GM19351 (cell line): ENCODE measurements at regions not wholly inside any gene's neighbourhood (a gene's known extent, or its start where the extent isn't known, plus 50 kb on each side); places are given as distances from the start of the nearest gene placed in this dataset.
A peak's percentile ranks its signal among the peaks of the same experiment; 100 is the strongest.

Experiments
- ATAC-seq: cut with Tn5 transposase; IDR thresholded peaks from one replicate; pipeline ENCODE4 v1.9.1; 2021; ENCODE audit warnings: mild to moderate bottlenecking, moderate library complexity; ENCODE audit not compliant: unreplicated experiment

DNA sequence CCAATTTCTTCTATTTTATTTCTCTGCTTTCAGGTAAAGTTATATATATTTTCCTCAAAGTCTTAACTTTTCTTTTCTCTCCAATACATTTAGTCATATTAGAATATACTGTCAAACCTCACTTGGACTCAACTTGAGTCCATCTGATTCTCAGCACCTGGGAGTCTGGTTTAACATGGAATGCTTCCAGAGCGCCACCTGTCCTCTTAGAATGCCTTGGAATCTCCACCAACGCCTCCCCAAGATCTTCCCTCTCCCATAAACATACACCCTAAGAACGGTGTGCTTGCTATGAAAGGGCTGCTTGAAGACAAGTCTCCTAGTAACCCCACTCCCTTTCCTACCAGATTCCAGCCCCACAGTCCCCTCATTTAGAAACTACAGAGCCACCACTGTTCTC lies 229.1 kb upstream of the MKLN1 start:
- no peak for ATAC-seq

DNA sequence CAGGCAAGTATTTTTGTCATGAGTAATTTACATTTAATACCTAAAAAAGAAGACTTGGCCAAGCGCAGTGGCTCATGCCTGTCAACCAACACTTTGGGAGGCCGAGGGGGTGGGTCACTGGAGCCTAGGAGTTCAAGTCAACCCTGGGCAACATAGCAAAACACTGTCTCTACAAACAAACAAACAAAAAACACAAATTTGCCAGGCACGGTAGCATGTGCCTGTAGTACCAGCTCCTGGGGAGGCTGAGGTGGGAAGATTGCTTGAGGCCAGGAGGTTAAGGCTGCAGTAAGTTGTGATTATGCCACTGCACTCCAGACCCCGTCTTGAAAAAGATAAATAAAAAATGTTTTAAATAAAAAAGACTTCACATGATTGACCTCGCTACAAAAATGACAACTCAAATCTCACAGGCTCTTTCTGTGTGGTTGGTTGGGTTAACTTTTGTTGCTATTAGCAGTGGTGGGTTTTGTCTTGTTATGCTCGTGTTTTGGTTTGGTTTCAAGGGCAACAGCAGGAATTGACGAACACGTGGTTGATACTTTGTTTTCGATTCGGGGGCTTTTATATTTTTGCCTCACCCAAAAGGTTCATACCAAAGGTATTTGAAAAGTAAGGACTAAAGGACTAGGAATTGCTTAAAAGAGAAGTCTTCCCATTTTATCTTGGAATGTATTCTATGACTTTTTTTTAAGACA lies 227.2 kb upstream of the MKLN1 start:
- ATAC-seq = no peak

DNA sequence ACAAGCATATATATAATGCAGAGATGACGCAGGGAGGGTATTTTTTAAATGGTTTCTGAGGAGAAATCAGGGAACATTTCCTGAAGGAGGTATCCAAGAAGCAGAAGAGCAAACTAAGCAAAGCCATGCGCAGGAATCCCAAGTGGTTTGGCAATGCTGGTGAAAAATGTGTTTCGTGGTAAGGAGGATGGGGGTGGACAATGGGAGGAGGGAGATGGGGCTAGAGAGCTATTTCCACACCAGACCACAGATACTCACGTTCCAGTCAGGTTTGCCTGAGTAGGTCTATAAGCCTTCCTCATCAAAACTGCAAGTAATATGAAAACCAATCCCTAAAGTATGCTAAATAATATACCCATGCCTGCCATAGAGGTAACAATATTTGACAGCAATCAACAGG lies 223.7 kb upstream of the MKLN1 start:
- no peak for ATAC-seq

DNA sequence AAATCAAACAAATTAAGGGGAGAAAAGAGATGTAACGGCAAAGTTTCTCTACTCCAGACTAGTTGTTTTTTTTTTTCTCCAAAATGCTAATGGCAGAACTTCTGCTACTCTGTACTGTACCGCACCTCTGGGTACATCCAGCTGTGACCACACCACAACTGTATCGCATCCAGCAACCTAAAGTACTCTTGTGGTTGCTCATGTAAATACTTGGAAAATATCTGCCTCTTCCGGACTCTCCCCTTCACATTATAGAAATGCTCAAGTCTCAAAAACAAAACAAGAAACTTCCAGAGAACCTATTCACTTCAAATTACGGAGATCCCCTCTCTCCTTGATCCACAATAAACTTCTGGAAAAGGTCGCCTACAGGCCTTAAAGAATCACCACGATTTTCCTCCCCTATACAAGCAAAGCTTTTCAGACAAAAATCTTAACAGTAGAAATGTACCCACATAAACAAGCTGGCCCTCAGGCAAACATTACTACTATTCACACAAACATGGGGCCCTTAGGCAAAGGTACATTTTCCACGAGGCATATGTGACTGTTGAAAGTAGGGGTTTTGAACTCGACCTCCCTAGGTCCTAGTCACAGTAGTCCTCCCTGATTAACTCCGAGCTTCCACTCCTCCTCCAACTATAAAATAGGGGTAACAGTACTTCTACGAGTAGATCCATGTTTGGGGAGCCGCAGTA lies 222.9 kb upstream of the MKLN1 start:
- no peak for ATAC-seq

DNA sequence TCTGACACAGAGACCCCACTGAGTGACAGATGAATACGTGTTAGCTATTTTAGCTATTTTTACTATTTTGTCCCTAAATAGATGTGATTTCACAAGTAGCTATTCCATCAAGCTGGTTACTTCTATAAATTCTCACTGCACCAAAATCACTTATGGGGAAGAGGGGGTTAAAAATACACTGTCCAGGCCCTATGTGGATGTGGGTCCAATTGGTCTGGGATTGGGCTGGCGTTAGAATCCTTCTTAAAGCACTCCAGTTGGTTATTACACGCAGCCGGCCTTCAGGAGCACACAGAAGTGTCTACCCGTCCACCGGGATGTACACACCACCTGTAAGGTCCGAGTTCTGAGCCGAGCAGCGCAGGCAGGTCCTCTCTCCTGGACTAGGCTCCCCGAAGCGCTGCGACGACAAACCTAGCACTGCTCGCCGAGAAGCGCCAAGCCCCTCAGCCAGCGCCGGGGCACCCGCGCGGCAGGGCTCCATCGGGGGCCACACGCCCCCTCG lies 222.3 kb upstream of the MKLN1 start:
- ATAC-seq = peak; percentile 2

DNA sequence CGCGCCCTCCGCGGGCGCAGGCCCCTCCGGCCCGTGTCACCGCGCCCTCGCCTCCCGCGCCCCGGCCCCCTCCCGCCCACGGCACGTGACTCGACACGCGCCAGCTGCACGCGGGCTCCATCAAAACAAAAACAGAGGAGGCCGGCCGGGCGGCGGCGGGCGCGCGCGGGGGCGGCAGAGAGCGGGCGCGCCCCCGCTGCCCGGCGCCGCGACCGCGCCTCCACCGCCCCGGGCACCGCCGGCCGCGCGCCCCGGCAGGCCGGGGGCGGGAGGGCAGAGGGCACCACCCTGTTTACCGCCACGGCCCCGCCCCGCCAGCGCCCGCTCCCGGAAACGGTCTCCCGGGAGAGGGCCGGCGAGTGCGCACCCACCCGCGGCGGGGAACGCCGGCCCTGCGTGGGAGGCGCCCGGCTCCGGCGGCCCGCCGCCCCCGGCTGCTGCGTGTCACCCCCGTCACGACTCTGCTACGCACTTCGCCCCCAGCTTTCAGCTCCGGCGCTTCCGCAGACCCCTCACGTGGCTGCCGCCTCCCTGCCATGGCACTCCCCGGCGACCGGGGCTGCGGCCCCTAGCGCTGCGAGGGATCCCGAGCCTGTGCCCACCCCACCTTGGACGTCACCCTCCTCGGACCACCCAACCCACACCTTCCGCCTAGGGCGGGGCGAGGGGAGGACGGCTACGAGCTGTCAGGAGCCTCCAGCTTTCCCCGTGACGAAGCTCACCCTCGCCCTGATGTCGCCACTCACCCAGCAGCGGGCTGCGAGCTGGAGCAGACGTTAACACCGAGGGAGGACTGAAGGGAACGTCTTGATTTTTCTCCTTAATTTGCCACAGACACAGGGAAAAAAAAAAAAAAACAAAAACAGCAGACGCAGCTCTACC lies 221.6 kb upstream of the MKLN1 start:
- ATAC-seq = peak; percentile 30

DNA sequence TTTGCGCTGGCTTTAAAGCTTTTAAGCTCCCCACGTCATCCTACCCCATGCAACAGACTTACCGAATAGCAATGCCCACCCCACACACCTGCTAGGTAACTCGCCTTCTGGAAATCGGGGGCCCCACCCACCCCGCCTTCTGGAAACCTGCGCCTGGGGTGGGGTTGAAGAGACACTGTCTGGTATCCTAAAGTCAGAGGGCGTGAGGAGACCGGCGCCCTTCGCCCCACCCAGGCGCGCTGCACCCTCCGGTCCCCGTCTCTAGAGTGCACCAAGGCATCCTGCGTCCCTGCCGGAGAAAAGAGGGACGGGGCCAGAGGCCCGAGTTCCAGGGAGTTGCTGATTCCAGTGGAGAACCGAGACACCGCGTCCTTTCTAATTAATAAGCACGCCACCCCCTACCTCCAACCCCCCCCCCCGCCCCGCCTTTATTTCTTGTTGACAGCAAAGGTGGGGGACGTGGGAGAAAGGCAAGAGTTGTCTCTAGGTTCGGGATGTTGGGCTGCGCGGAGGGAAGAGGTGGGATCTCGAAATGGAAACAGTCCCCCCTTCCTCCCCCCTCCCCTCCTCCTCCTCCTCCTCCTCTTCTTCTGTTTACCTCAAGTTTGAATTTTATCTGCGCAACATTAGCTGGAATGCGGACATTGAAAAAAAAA lies 220.9 kb upstream of the MKLN1 start:
- no peak for ATAC-seq

DNA sequence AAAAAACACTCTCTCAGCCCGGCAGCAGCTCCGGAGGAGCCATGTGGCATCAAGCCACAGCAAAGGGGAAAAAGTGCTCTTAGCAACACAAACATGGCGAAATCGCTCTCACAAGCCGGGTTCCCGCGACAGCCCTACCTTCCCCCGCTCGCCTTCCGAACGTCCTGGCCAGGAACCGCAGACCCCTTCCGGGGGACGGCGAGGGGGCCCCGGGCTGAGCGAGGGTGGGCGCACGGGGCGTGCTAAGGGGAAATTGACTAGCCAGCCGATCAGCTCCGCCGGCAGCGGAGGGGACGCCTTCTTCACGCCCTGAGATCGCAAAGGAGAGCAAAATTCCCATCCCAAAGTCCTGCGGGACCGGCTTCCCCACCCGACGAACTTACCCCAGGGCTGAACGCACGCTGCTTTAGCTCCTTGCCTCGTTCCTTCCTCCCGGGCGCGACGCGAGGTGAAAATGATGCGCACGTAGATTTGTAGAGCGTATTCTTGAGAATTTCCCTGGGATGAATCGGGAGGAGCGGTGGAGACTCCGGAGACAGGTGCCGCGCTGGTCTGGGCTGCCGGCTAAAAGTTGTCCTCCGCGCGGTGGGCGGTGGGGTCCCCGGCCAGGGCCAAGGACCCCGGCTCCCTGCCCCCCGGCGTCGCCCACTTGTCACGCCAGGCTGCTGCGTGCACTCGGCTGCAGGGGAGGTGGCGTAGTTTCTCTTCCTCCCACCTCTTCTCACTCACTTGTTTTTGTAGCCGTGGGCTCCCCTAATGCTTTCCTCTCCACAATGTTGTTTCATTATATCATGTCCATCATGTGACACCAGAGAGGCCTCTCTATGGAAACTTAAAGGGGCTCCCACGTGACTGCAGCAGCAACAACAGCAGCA lies 220.1 kb upstream of the MKLN1 start:
- peak; percentile 47 for ATAC-seq

DNA sequence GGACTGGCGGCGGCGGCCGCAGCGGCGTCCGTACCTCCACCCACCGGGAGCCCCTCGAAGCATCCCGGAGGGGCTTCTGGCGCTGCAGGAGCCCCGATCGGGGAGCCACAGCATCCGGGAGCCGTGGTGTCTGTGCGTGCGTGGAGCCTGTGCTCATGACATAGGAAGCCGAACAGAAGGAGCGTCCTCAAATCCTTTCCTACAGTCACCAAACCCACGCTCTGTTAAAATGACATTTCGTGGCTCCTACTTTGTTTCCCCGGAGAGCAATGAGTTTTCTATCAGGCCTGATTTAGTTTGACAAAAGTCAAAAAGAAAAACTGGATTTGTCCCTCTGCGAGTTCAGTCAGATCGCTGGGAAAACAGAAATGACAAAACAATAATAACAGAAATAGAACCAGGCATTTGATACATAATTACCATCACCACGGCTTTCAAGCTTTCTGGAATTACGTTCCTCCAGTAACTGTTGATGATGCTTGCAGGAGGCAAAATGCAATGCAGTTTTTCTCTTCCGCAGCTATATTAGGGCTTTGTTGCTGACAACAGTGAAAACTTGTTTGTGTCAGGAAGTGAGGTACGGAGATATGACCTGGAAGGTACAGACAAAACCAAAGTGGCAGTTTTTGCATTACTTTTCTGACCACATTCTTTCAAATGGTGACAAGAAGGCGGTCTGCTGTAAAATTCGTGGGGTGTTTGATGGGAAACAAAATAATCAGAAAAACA lies 219.3 kb upstream of the MKLN1 start:
- no peak for ATAC-seq

DNA sequence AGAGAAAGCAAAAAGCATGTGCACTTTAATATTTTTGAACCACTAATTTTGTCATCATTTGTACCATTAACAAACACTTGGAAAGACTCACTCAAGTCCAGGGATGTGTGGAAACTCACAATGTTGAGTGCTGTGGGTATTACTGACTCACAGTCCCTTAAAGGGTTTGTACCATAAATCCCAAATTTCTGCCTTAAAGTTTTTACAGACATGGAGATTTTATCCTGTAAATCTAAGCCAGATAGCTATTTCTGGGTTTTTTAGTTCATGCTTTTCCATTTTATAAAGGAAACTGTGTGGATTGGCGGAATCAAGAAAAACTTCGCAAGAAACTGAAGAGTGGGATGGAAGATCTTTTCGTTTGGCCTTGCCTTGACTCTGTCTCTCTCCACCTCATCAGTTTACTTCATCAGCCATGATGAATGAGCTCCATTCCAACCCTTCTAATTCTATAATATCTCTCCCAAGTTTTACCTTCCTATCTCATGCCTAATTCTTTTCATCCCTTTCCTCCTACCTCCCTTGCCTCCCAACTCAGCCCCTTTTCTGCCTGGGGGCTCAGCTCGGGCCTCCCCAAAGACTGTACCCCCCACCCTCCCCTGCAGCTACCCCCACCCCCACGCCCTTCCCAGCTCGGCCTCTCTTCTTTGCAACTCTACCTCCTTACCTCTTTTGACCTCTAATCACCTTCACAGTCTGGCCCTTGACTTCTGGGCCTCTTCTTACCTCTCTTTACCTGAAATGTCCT lies 218.5 kb upstream of the MKLN1 start:
- no peak for ATAC-seq

DNA sequence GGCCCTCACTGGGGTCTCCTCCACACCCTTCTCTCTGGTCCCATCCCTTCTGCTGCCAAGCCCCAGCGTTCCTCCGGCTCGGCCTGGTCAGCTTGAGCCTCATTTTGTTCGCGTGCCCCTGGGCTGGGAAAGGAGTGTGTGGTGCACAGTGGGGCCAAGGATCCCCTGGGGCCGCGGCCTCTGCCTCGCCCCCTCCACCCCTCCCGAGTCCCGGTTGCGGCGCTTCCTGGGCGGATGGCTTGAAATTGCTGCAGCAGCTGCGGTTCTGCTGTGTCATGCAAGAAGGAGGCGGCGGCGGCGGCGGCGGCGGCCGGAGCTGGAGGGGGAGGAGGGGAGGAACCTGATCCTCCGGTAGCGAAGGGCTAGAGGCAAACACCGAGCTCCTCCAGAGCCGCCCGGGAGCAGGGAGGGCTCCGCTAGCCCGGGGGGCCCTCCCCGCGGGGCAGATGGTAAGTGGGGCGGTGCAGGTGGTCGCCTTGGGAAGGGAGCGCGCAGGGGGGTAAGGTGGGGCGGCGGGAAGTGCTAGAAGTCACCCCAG lies 217.8 kb upstream of the MKLN1 start:
- ATAC-seq = no peak

DNA sequence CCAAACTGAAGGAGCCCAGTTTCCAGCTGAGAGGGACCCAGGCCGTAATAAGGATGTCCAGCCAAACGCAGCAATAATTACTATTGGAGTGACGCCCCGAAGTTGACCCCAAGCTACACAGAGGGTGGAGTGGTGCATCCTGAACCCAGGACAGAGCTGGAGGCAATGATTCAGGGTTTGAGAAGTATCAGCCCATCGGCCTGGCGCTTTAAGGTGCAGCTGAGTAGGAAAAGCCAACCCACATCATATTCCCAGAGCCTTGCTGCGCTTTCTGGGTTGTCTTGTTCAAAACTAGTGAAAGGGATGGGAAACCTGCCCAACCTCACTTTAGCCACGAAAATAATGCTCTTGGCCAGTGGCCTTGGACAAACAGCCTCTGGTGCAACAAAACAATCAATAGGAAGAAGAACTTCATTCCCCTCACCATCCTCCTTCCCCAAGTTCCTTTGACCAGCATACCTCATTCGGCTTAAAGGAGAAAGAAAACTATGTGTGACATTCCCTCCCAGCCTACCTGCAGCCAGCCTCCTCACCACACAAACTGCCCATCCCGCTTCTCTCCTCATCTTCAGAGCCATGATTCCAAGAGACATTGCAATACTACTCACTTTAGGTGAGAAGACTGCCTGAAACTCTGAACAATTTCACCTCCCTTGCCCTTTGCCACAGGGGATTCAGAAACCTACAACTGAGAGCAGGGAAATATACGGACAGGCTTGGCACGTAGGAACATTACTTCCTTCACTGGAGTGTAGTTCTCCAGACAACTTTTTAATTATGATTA lies 217.2 kb upstream of the MKLN1 start:
- ATAC-seq = no peak

DNA sequence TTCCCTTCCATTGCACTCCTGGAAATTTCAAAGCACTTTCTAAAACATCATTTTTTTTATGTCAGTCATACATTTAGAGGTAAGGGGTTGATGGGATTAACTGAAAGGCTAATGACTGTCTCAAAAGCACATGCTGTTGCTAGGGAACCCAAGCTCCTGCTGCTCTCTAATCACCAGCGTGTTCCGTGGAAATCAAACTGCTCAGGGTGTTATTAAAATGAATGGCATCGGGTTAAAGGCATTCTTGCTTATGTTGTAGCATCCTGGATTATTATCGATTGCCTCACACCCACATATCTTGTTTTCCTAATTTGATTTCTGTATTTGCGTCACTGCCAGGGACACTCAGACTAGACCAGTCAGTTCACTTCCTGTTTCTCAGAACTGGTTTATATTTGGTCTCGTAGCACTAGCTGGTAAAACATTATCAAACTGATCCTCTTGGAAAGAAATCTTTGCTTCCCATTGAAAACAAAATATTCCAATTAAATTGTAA lies 216.5 kb upstream of the MKLN1 start:
- no peak for ATAC-seq

DNA sequence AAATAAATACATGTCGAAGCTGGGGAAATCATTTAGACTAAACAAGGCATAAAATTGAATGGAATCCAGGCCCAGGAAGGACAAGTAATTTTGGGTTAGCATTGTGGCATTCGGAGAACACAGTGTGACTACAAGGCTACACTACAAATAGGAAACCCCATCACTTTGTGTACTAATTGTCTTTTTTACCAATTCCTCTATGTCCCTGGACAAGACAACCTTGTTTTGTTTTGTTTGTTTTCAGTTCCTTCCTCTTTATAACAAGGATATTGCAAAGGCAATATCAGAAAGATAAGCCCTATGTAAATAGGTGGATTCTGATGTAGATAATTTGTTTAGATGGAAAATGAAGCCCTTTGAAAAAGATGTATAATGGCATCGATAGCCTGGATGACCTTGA lies 215.9 kb upstream of the MKLN1 start:
- ATAC-seq = no peak

DNA sequence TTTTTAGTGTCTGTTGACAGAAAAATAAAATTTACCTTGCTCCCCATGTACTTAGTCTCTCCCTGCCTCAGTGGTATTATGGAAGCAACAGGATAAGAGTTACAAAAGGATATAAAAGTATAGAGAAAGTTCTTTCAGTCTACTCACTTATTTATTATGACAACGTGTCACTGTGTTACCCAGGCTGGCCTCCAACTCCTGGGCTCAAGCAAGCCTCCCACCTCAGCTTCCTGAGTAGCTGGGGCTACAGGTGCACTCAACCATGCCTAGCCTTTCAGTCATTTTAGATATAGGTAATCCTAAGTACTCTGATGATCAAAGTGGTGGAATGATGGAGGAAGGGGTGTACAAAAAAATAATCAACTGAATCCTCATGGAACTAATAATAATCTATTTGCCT lies 215.2 kb upstream of the MKLN1 start:
- ATAC-seq = no peak

DNA sequence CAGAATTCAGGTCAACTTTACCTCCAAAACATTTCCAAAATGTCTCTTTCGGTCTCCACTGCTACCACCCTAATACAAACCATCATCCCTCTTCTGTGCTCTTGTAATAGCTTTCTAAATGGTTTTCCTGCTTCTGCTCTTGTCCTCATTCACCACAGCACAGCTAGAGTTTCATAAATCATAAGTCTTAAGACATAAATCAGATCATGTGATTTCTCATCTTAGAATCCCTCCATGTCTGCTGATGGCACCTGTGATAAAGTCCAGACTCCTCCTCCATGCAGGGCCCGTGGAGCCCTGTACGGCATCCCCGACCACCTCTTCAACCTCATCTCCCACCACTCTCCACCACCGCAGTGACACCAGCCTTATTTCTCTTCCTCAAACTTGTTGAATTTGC lies 212.3 kb upstream of the MKLN1 start:
- ATAC-seq = no peak

DNA sequence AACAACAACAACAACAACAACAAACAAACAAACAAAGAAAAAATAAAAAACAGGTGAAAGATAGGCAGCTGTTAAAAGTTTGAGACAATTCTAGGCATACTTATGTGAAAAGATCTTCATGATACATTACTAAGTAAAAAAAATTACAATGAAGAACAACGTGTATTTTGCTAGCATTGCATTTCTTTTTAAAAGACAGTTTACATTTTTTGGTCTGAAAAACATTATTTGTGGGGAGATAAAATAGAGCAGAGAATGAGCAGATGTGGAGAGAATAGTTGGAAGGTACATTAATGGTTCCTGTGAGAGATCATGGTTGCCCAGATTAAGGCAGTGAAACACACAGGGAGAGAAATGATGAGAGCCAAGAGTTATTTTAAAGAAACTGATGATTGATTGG lies 210.2 kb upstream of the MKLN1 start:
- ATAC-seq = no peak

DNA sequence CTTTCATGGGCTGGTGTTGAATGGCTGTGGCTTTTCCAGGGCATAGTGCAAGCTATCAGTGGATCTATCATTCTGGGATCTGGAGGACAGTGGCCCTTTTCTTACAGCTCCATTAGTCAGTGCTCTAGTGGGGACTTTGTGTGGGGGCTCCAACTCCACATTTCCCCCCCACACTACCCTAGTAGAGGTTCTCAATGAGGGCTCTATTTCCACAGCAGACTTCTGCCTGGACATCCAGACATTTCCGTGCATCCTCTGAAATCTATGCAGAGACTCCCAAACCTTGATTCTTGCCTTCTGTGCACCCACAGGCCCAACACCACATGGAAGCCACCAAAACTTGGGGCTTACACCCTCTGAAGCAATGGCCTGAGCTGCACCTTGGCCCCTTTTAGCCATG lies 208.3 kb upstream of the MKLN1 start:
- ATAC-seq = no peak
